GM18909 (cell line): ENCODE measurements at regions not wholly inside any gene's neighbourhood (a gene's known extent, or its start where the extent isn't known, plus 50 kb on each side); places are given as distances from the start of the nearest gene placed in this dataset.
"Not testable (repeated sequence)": the region's sequence is repeated elsewhere in the genome, so short reads cannot be mapped to it uniquely, and the experiment has no call there.

Experiments used
- ATAC-seq: cut with Tn5 transposase; IDR thresholded peaks from one replicate; pipeline ENCODE4 v1.9.1; 2021; ENCODE audit warnings: mild to moderate bottlenecking; ENCODE audit not compliant: unreplicated experiment, poor library complexity

- ATAC-seq: no peak
Observed at GRCh38 chr9:115517335-115518075, 399.5 kb upstream of the TNC start.

GRCh38 chr9:115520646-115521045 lies 402.7 kb upstream of the TNC start:
- no peak for ATAC-seq

- ATAC-seq: no peak
Observed at GRCh38 chr9:115522912-115523311, 405.0 kb upstream of the TNC start.

- ATAC-seq: no peak
Observed at GRCh38 chr9:115524453-115525059, 406.6 kb upstream of the TNC start.

GRCh38 chr9:115525111-115526058 lies 407.4 kb upstream of the TNC start:
- ATAC-seq: no peak

- ATAC-seq: no peak
Observed at GRCh38 chr9:115531410-115532125, 413.6 kb upstream of the TNC start.

GRCh38 chr9:115533511-115533910 lies 415.6 kb upstream of the TNC start:
- ATAC-seq: no peak

- no peak for ATAC-seq
Observed at GRCh38 chr9:115540091-115540490, 422.1 kb upstream of the TNC start.

- ATAC-seq: no peak
Observed at GRCh38 chr9:115543511-115543910, 425.6 kb upstream of the TNC start.

GRCh38 chr9:115548609-115549260 lies 430.8 kb upstream of the TNC start:
- no peak for ATAC-seq

- ATAC-seq: no peak
Observed at GRCh38 chr9:115551396-115551795, 433.4 kb upstream of the TNC start.

- ATAC-seq: no peak
Observed at GRCh38 chr9:115553060-115553773, 435.3 kb upstream of the TNC start.

GRCh38 chr9:115556432-115556831 lies 438.5 kb upstream of the TNC start:
- no peak for ATAC-seq

- no peak for ATAC-seq
Observed at GRCh38 chr9:115575147-115575546, 457.2 kb upstream of the TNC start.

GRCh38 chr9:115585458-115585857 lies 467.5 kb upstream of the TNC start:
- ATAC-seq: not testable (repeated sequence)

GRCh38 chr9:115587310-115587709 lies 469.4 kb upstream of the TNC start:
- no peak for ATAC-seq

- no peak for ATAC-seq
Observed at GRCh38 chr9:115590011-115590410, 472.1 kb upstream of the TNC start.

GRCh38 chr9:115591584-115591984 lies 473.6 kb upstream of the TNC start:
- ATAC-seq: peak; percentile 60

- peak; percentile 54 for ATAC-seq
Observed at GRCh38 chr9:115593587-115594091, 475.7 kb upstream of the TNC start.
